H1 (cell line): ENCODE measurements at regions not wholly inside any gene's neighbourhood (a gene's known extent, or its start where the extent isn't known, plus 50 kb on each side); places are given as distances from the start of the nearest gene placed in this dataset.

Source experiments
- CTCF ChIA-PET: fragments of 300-600 bp; sonication (Branson Sonifier 250); formaldehyde crosslinking; loops from one replicate; lab custom pipeline; 2021; ENCODE audit not compliant: partially characterized antibody; lab: Charles Lee
- POLR2A ChIA-PET: fragments of 300-600 bp; sonication (Branson Sonifier 250); formaldehyde crosslinking; loops from one replicate; lab custom pipeline; 2021; ENCODE audit warnings: inconsistent platforms; ENCODE audit not compliant: partially characterized antibody; lab: Charles Lee
- DNase-seq, 2 experiments: peaks; one replicate each; pipeline versions ENCODE4 v3.0.0 to v3.0.0-alpha.2; 2010 to 2022; ENCODE audit warnings: low spot score in 2 of 2, low read depth in 1 of 2, mixed read lengths in 1 of 2
- FAIRE-seq: peaks from 2 replicates; lab custom pipeline; 2011; peaks lifted over from hg19 to GRCh38; lab: Jason Lieb, UNC
- H2AFZ ChIP-seq: 2 replicates; pipeline ENCODE4 v1.8.1; 2012; ENCODE audit warnings: low read length, inconsistent platforms
- H2AK5ac ChIP-seq: 2 replicates; pipeline ENCODE4 v1.6.1; 2013; ENCODE audit warnings: low read depth, low read length
- H2BK120ac ChIP-seq: replicated peaks from 2 replicates; pipeline ENCODE3; 2013; ENCODE audit warnings: low read depth, low read length, inconsistent platforms
- H2BK12ac ChIP-seq: 2 replicates; pipeline ENCODE4 v1.6.1; 2013; ENCODE audit warnings: low read depth, low read length
- H2BK15ac ChIP-seq: 2 replicates; pipeline ENCODE4 v1.6.1; 2013; ENCODE audit warnings: low read length
- H2BK20ac ChIP-seq: 2 replicates; pipeline ENCODE4 v1.6.1; 2013; ENCODE audit warnings: low read length
- H2BK5ac ChIP-seq: 2 replicates; pipeline ENCODE4 v1.6.1; 2013; ENCODE audit warnings: low read depth, low read length
- H3K14ac ChIP-seq: 2 replicates; pipeline ENCODE4 v1.6.1; 2013; ENCODE audit warnings: inconsistent platforms; ENCODE audit not compliant: insufficient read length
- H3K18ac ChIP-seq: 2 replicates; pipeline ENCODE4 v1.6.1; 2013; ENCODE audit warnings: low read length; ENCODE audit errors: extremely low read depth
- H3K23ac ChIP-seq: 2 replicates; pipeline ENCODE4 v1.6.1; 2013; ENCODE audit warnings: inconsistent platforms; ENCODE audit not compliant: insufficient read length
- H3K23me2 ChIP-seq: 2 replicates; pipeline ENCODE4 v1.6.1; 2013; ENCODE audit warnings: low read depth, low read length
- H3K27ac ChIP-seq: 2 replicates; pipeline ENCODE4 v1.6.1; 2011; ENCODE audit warnings: low read depth, low read length, inconsistent platforms
- H3K27me3 ChIP-seq, 4 experiments: replicated peaks in 1 of 4; 1 replicate in 1 of 4; 2 replicates in 3 of 4; pipeline versions ENCODE4 v1.6.1 to v1.8.1; 2011 to 2013; ENCODE audit warnings: low read length in 3 of 4, mild to moderate bottlenecking in 3 of 4, inconsistent platforms in 2 of 4, mixed read lengths in 2 of 4, moderate library complexity in 1 of 4; ENCODE audit not compliant: control insufficient read depth in 3 of 4, insufficient read depth in 3 of 4; ENCODE audit errors: extremely low read depth in 1 of 4
- H3K36me3 ChIP-seq, 4 experiments: 2 replicates each; pipeline versions ENCODE4 v1.6.1 to v1.8.1; 2011 to 2013; ENCODE audit warnings: mild to moderate bottlenecking in 4 of 4, low read length in 3 of 4, moderate library complexity in 2 of 4, control low read depth in 1 of 4, inconsistent platforms in 1 of 4; ENCODE audit not compliant: insufficient read depth in 4 of 4, control insufficient read depth in 2 of 4
- H3K4ac ChIP-seq: replicated peaks from 2 replicates; pipeline ENCODE3; 2013; ENCODE audit warnings: low read length, low read depth, mixed read lengths, inconsistent platforms; ENCODE audit not compliant: insufficient read length
- H3K4me1 ChIP-seq, 4 experiments: replicated peaks in 1 of 4; 1 replicate in 1 of 4; 2 replicates in 3 of 4; pipeline versions ENCODE4 v1.6.1 to v1.8.1; 2011 to 2013; ENCODE audit warnings: low read length in 3 of 4, inconsistent platforms in 2 of 4, mixed read lengths in 1 of 4; ENCODE audit not compliant: insufficient read depth in 4 of 4, control insufficient read depth in 3 of 4
- H3K4me2 ChIP-seq, 2 experiments: 2 replicates each; pipeline versions ENCODE4 v1.6.1 to v1.8.1; 2011 to 2013; ENCODE audit warnings: low read depth in 2 of 2, low read length in 2 of 2, control low read depth in 1 of 2, inconsistent platforms in 1 of 2, mild to moderate bottlenecking in 1 of 2; ENCODE audit not compliant: insufficient read depth in 1 of 2
- H3K4me3 ChIP-seq, 4 experiments: fragments of 200-600, 300-600 bp in 1 of 4; sonication (generic), shearing (Covaris generic), sonication (Bioruptor Twin) in 1 of 4; 2 replicates each; pipeline versions ENCODE4 v1.5.1 to v1.8.1; 2011 to 2016; ENCODE audit warnings: low read length in 4 of 4, low read depth in 3 of 4, control low read depth in 2 of 4, inconsistent platforms in 2 of 4, mild to moderate bottlenecking in 2 of 4, mixed read lengths in 1 of 4, moderate library complexity in 1 of 4; ENCODE audit not compliant: insufficient read depth in 2 of 4; ENCODE audit errors: extremely low read depth in 1 of 4
- H3K56ac ChIP-seq: replicated peaks from 2 replicates; pipeline ENCODE3; 2013; ENCODE audit warnings: low read depth, mild to moderate bottlenecking, mixed read lengths, low read length, inconsistent platforms; ENCODE audit not compliant: insufficient read length
- H3K79me1 ChIP-seq: 2 replicates; pipeline ENCODE4 v1.6.1; 2013; ENCODE audit warnings: low read depth, low read length, control low read depth
- H3K79me2 ChIP-seq, 2 experiments: 2 replicates each; pipeline versions ENCODE4 v1.6.1 to v1.8.1; 2012 to 2013; ENCODE audit warnings: low read length in 2 of 2, mild to moderate bottlenecking in 2 of 2, inconsistent platforms in 1 of 2; ENCODE audit not compliant: insufficient read depth in 2 of 2, control insufficient read depth in 1 of 2
- H3K9ac ChIP-seq, 4 experiments: replicated peaks in 1 of 4; 1 replicate in 1 of 4; 2 replicates in 3 of 4; pipeline versions ENCODE4 v1.6.1 to v1.8.1; 2011 to 2013; ENCODE audit warnings: low read depth in 3 of 4, low read length in 3 of 4, control low read depth in 2 of 4, mild to moderate bottlenecking in 2 of 4, moderate library complexity in 2 of 4, inconsistent platforms in 1 of 4; ENCODE audit errors: extremely low read depth in 1 of 4
- H3K9me3 ChIP-seq, 2 experiments: 2 replicates each; pipeline versions ENCODE4 v1.6.1 to v1.8.1; 2012 to 2013; ENCODE audit warnings: mild to moderate bottlenecking in 2 of 2, moderate library complexity in 2 of 2, control low read depth in 1 of 2, inconsistent platforms in 1 of 2, low read depth in 1 of 2, low read length in 1 of 2, mixed read lengths in 1 of 2; ENCODE audit not compliant: insufficient read depth in 2 of 2
- H4K20me1 ChIP-seq, 2 experiments: replicated peaks in 1 of 2; 2 replicates each; pipeline versions ENCODE3 to v1.8.1; 2011 to 2013; ENCODE audit warnings: inconsistent platforms in 2 of 2, low read length in 2 of 2, mild to moderate bottlenecking in 1 of 2; ENCODE audit not compliant: insufficient read depth in 2 of 2, control insufficient read depth in 1 of 2
- H4K5ac ChIP-seq: 2 replicates; pipeline ENCODE4 v1.6.1; 2013; ENCODE audit warnings: low read length, low read depth, mixed read lengths, inconsistent platforms; ENCODE audit not compliant: insufficient read length
- H4K8ac ChIP-seq: 2 replicates; pipeline ENCODE4 v1.8.0; 2013; ENCODE audit warnings: mild to moderate bottlenecking, moderate library complexity, low read length, inconsistent platforms; ENCODE audit not compliant: insufficient read depth; ENCODE audit errors: extremely low read depth
- H4K91ac ChIP-seq: replicated peaks from 2 replicates; pipeline ENCODE3; 2013; ENCODE audit warnings: low read length, mixed read lengths, inconsistent platforms; ENCODE audit not compliant: insufficient read length
- GTF2F1 ChIP-seq: IDR thresholded peaks from 2 replicates; pipeline ENCODE4 v1.6.1; 2012; ENCODE audit warnings: low read depth, low read length, improper control_type of control experiment, borderline replicate concordance
- RAD21 ChIP-seq, 2 experiments: IDR thresholded peaks in 1 of 2; conservative IDR thresholded peaks in 1 of 2; 2 replicates each; pipeline ENCODE4 v1.6.1; 2011; ENCODE audit warnings: low read depth in 2 of 2, low read length in 2 of 2, improper control_type of control experiment in 1 of 2, inconsistent platforms in 1 of 2, mild to moderate bottlenecking in 1 of 2, moderate library complexity in 1 of 2
- WGBS, 2 experiments: shearing (Covaris generic) in 1 of 2; methylation state at CpG; one replicate each; pipeline versions ENCODE4 v1.1.6 to v1.1.7; 2013 to 2015; ENCODE audit warnings: low lambda C conversion rate in 2 of 2, mixed read lengths in 2 of 2, inconsistent platforms in 1 of 2, low coverage in 1 of 2, missing lambda C conversion rate in 1 of 2; ENCODE audit not compliant: insufficient replicate concordance in 2 of 2, insufficient coverage in 1 of 2, insufficient read length in 1 of 2; ENCODE audit errors: extremely low coverage in 1 of 2, missing lambda C conversion rate in 1 of 2; 5-methylcytosine and 5-hydroxymethylcytosine counted together
- TF ChIP-seq, protein P1 (sequence below), 3 experiments: IDR thresholded peaks; 1 replicate in 2 of 3; 2 replicates in 1 of 3; pipeline versions ENCODE4 v1.5.1 to v1.6.1; 2011; ENCODE audit warnings: low read length in 3 of 3, mild to moderate bottlenecking in 3 of 3, inconsistent platforms in 2 of 3, low read depth in 1 of 3, moderate library complexity in 1 of 3; ENCODE audit not compliant: insufficient read depth in 1 of 3; ENCODE audit errors: control extremely low read depth in 1 of 3

DNA sequence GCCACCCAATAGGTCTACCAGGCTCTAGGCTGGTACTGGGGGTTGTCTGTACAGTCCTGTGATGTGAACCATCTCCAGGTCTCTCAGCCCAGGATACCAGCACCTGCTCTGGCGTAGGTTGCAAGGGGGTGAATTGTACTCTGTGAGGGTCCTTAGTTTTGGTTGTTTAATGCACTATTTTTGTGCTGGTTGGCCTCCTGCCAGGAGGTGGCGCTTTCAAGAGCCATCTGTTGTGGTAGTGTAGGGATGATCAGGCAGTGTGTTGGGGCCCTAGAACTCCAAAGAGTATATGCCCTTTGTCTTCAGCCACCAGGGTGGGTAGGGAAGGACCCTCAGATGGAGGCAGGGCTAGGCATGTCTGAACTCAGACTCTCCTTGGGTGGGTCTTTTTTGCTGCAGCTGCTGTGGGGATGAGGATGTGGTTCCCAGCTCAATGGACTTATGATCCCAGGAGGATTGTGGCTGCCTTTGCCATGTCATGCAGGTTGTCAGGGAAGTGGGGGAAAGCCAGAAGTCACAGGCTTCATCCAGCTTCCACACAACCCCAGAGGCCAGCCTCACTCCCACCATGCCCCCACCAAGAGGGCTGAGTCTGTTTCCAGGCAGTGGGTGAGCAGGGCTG, 301.8 kb upstream of the CHRM3 start:
- Histone ChIP-seq H3K4me3 (no peak overlapping the region), H3K4ac (no peak overlapping the region)

More for the DNA sequence above, 301.8 kb upstream of the CHRM3 start:
- Histone ChIP-seq H3K9ac (no peak overlapping the region), H2AFZ (0 out of 2 replicates have a peak overlapping the region, but pooled peaks have one; percentile 85), H2BK15ac (no peak overlapping the region), H3K27me3 (no peaks in the 10 kb centered on the region), H3K56ac (no peak overlapping the region), H3K79me2 (no peaks in the 10 kb centered on the region), H3K14ac (no peak overlapping the region), H3K9me3 (peaks cover 2 to 9% of the 10 kb centered on the region in 2 experiments; a peak in 2 of 4 replicates), H3K23ac (no peak overlapping the region), H3K4me2 (no peak overlapping the region), H3K23me2 (no peaks in the 10 kb centered on the region), H4K91ac (no peak overlapping the region), H3K27ac (no peak overlapping the region), H3K18ac (no peak overlapping the region), H2BK20ac (peak overlapping the region; percentile 61), H2AK5ac (no peak overlapping the region), H2BK120ac (no peak overlapping the region), H3K36me3 (no peaks in the 10 kb centered on the region; a peak in 1 of 8 replicates), H3K4me1 (no peaks in the 10 kb centered on the region), H4K20me1 (no peaks in the 10 kb centered on the region), H2BK5ac (no peak overlapping the region), H4K8ac (no peak overlapping the region), H2BK12ac (no peak overlapping the region), H3K79me1 (no peaks in the 10 kb centered on the region), H4K5ac (no peak overlapping the region)
- TF ChIP-seq, protein P1, sequence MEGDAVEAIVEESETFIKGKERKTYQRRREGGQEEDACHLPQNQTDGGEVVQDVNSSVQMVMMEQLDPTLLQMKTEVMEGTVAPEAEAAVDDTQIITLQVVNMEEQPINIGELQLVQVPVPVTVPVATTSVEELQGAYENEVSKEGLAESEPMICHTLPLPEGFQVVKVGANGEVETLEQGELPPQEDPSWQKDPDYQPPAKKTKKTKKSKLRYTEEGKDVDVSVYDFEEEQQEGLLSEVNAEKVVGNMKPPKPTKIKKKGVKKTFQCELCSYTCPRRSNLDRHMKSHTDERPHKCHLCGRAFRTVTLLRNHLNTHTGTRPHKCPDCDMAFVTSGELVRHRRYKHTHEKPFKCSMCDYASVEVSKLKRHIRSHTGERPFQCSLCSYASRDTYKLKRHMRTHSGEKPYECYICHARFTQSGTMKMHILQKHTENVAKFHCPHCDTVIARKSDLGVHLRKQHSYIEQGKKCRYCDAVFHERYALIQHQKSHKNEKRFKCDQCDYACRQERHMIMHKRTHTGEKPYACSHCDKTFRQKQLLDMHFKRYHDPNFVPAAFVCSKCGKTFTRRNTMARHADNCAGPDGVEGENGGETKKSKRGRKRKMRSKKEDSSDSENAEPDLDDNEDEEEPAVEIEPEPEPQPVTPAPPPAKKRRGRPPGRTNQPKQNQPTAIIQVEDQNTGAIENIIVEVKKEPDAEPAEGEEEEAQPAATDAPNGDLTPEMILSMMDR (IDR thresholded peaks at IDR 0.05; ENCODE audit: control extremely low read depth in 1 of 3, insufficient read depth in 1 of 3, low read depth in 1 of 3, low read length in 3 of 3), result peak in 2 of 3 experiments; percentile 3 to 29; a peak in 2 of 4 replicates
- TF ChIP-seq RAD21 (IDR thresholded peaks at IDR 0.05 in 1 of 2, conservative IDR thresholded peaks at IDR 0.05 in 1 of 2; ENCODE audit: low read depth in 2 of 2, low read length in 2 of 2) (peak in 1 of 2 experiments; percentile 27; a peak in 1 of 4 replicates), GTF2F1 (no peak)
- peak in 1 of 2 experiments; percentile 47 for DNase-seq
- whole genome bisulfite sequencing, 2 experiments, result 93% methylated on average over 2 of the region's 2 CpGs; no CpG with 5 or more reads in 1 of the 2 experiments
- ChIA-PET POLR2A (no interaction called here), CTCF (interaction anchor here (0.6 to 1.6 kb wide), 7 partner anchors 12 to 135 kb away, joined by 3 to 5 read pairs (median 3); no protein-coding TSS in a partner anchor)
- no peak for FAIRE-seq
